H1 (cell line): ENCODE measurements at regions not wholly inside any gene's neighbourhood (a gene's known extent, or its start where the extent isn't known, plus 50 kb on each side); places are given as distances from the start of the nearest gene placed in this dataset.

Experiments used
- CTCF ChIA-PET: fragments of 300-600 bp; sonication (Branson Sonifier 250); formaldehyde crosslinking; loops from one replicate; lab custom pipeline; 2021; ENCODE audit not compliant: partially characterized antibody; lab: Charles Lee
- POLR2A ChIA-PET: fragments of 300-600 bp; sonication (Branson Sonifier 250); formaldehyde crosslinking; loops from one replicate; lab custom pipeline; 2021; ENCODE audit warnings: inconsistent platforms; ENCODE audit not compliant: partially characterized antibody; lab: Charles Lee
- DNase-seq, 2 experiments: peaks; one replicate each; pipeline versions ENCODE4 v3.0.0 to v3.0.0-alpha.2; 2010 to 2022; ENCODE audit warnings: low spot score in 2 of 2, low read depth in 1 of 2, mixed read lengths in 1 of 2
- FAIRE-seq: peaks from 2 replicates; lab custom pipeline; 2011; peaks lifted over from hg19 to GRCh38; lab: Jason Lieb, UNC
- H2AFZ ChIP-seq: 2 replicates; pipeline ENCODE4 v1.8.1; 2012; ENCODE audit warnings: low read length, inconsistent platforms
- H2AK5ac ChIP-seq: 2 replicates; pipeline ENCODE4 v1.6.1; 2013; ENCODE audit warnings: low read depth, low read length
- H2BK120ac ChIP-seq: replicated peaks from 2 replicates; pipeline ENCODE3; 2013; ENCODE audit warnings: low read depth, low read length, inconsistent platforms
- H2BK12ac ChIP-seq: 2 replicates; pipeline ENCODE4 v1.6.1; 2013; ENCODE audit warnings: low read depth, low read length
- H2BK15ac ChIP-seq: 2 replicates; pipeline ENCODE4 v1.6.1; 2013; ENCODE audit warnings: low read length
- H2BK20ac ChIP-seq: 2 replicates; pipeline ENCODE4 v1.6.1; 2013; ENCODE audit warnings: low read length
- H2BK5ac ChIP-seq: 2 replicates; pipeline ENCODE4 v1.6.1; 2013; ENCODE audit warnings: low read depth, low read length
- H3K14ac ChIP-seq: 2 replicates; pipeline ENCODE4 v1.6.1; 2013; ENCODE audit warnings: inconsistent platforms; ENCODE audit not compliant: insufficient read length
- H3K18ac ChIP-seq: 2 replicates; pipeline ENCODE4 v1.6.1; 2013; ENCODE audit warnings: low read length; ENCODE audit errors: extremely low read depth
- H3K23ac ChIP-seq: 2 replicates; pipeline ENCODE4 v1.6.1; 2013; ENCODE audit warnings: inconsistent platforms; ENCODE audit not compliant: insufficient read length
- H3K23me2 ChIP-seq: 2 replicates; pipeline ENCODE4 v1.6.1; 2013; ENCODE audit warnings: low read depth, low read length
- H3K27ac ChIP-seq: 2 replicates; pipeline ENCODE4 v1.6.1; 2011; ENCODE audit warnings: low read depth, low read length, inconsistent platforms
- H3K27me3 ChIP-seq, 4 experiments: replicated peaks in 1 of 4; 1 replicate in 1 of 4; 2 replicates in 3 of 4; pipeline versions ENCODE4 v1.6.1 to v1.8.1; 2011 to 2013; ENCODE audit warnings: low read length in 3 of 4, mild to moderate bottlenecking in 3 of 4, inconsistent platforms in 2 of 4, mixed read lengths in 2 of 4, moderate library complexity in 1 of 4; ENCODE audit not compliant: control insufficient read depth in 3 of 4, insufficient read depth in 3 of 4; ENCODE audit errors: extremely low read depth in 1 of 4
- H3K36me3 ChIP-seq, 4 experiments: 2 replicates each; pipeline versions ENCODE4 v1.6.1 to v1.8.1; 2011 to 2013; ENCODE audit warnings: mild to moderate bottlenecking in 4 of 4, low read length in 3 of 4, moderate library complexity in 2 of 4, control low read depth in 1 of 4, inconsistent platforms in 1 of 4; ENCODE audit not compliant: insufficient read depth in 4 of 4, control insufficient read depth in 2 of 4
- H3K4ac ChIP-seq: replicated peaks from 2 replicates; pipeline ENCODE3; 2013; ENCODE audit warnings: low read length, low read depth, mixed read lengths, inconsistent platforms; ENCODE audit not compliant: insufficient read length
- H3K4me1 ChIP-seq, 4 experiments: replicated peaks in 1 of 4; 1 replicate in 1 of 4; 2 replicates in 3 of 4; pipeline versions ENCODE4 v1.6.1 to v1.8.1; 2011 to 2013; ENCODE audit warnings: low read length in 3 of 4, inconsistent platforms in 2 of 4, mixed read lengths in 1 of 4; ENCODE audit not compliant: insufficient read depth in 4 of 4, control insufficient read depth in 3 of 4
- H3K4me2 ChIP-seq, 2 experiments: 2 replicates each; pipeline versions ENCODE4 v1.6.1 to v1.8.1; 2011 to 2013; ENCODE audit warnings: low read depth in 2 of 2, low read length in 2 of 2, control low read depth in 1 of 2, inconsistent platforms in 1 of 2, mild to moderate bottlenecking in 1 of 2; ENCODE audit not compliant: insufficient read depth in 1 of 2
- H3K4me3 ChIP-seq, 4 experiments: fragments of 200-600, 300-600 bp in 1 of 4; sonication (generic), shearing (Covaris generic), sonication (Bioruptor Twin) in 1 of 4; 2 replicates each; pipeline versions ENCODE4 v1.5.1 to v1.8.1; 2011 to 2016; ENCODE audit warnings: low read length in 4 of 4, low read depth in 3 of 4, control low read depth in 2 of 4, inconsistent platforms in 2 of 4, mild to moderate bottlenecking in 2 of 4, mixed read lengths in 1 of 4, moderate library complexity in 1 of 4; ENCODE audit not compliant: insufficient read depth in 2 of 4; ENCODE audit errors: extremely low read depth in 1 of 4
- H3K56ac ChIP-seq: replicated peaks from 2 replicates; pipeline ENCODE3; 2013; ENCODE audit warnings: low read depth, mild to moderate bottlenecking, mixed read lengths, low read length, inconsistent platforms; ENCODE audit not compliant: insufficient read length
- H3K79me1 ChIP-seq: 2 replicates; pipeline ENCODE4 v1.6.1; 2013; ENCODE audit warnings: low read depth, low read length, control low read depth
- H3K79me2 ChIP-seq, 2 experiments: 2 replicates each; pipeline versions ENCODE4 v1.6.1 to v1.8.1; 2012 to 2013; ENCODE audit warnings: low read length in 2 of 2, mild to moderate bottlenecking in 2 of 2, inconsistent platforms in 1 of 2; ENCODE audit not compliant: insufficient read depth in 2 of 2, control insufficient read depth in 1 of 2
- H3K9ac ChIP-seq, 4 experiments: replicated peaks in 1 of 4; 1 replicate in 1 of 4; 2 replicates in 3 of 4; pipeline versions ENCODE4 v1.6.1 to v1.8.1; 2011 to 2013; ENCODE audit warnings: low read depth in 3 of 4, low read length in 3 of 4, control low read depth in 2 of 4, mild to moderate bottlenecking in 2 of 4, moderate library complexity in 2 of 4, inconsistent platforms in 1 of 4; ENCODE audit errors: extremely low read depth in 1 of 4
- H3K9me3 ChIP-seq, 2 experiments: 2 replicates each; pipeline versions ENCODE4 v1.6.1 to v1.8.1; 2012 to 2013; ENCODE audit warnings: mild to moderate bottlenecking in 2 of 2, moderate library complexity in 2 of 2, control low read depth in 1 of 2, inconsistent platforms in 1 of 2, low read depth in 1 of 2, low read length in 1 of 2, mixed read lengths in 1 of 2; ENCODE audit not compliant: insufficient read depth in 2 of 2
- H4K20me1 ChIP-seq, 2 experiments: replicated peaks in 1 of 2; 2 replicates each; pipeline versions ENCODE3 to v1.8.1; 2011 to 2013; ENCODE audit warnings: inconsistent platforms in 2 of 2, low read length in 2 of 2, mild to moderate bottlenecking in 1 of 2; ENCODE audit not compliant: insufficient read depth in 2 of 2, control insufficient read depth in 1 of 2
- H4K5ac ChIP-seq: 2 replicates; pipeline ENCODE4 v1.6.1; 2013; ENCODE audit warnings: low read length, low read depth, mixed read lengths, inconsistent platforms; ENCODE audit not compliant: insufficient read length
- H4K8ac ChIP-seq: 2 replicates; pipeline ENCODE4 v1.8.0; 2013; ENCODE audit warnings: mild to moderate bottlenecking, moderate library complexity, low read length, inconsistent platforms; ENCODE audit not compliant: insufficient read depth; ENCODE audit errors: extremely low read depth
- H4K91ac ChIP-seq: replicated peaks from 2 replicates; pipeline ENCODE3; 2013; ENCODE audit warnings: low read length, mixed read lengths, inconsistent platforms; ENCODE audit not compliant: insufficient read length
- BACH1 ChIP-seq: IDR thresholded peaks from 2 replicates; pipeline ENCODE4 v1.6.1; 2012; ENCODE audit warnings: low read length, improper control_type of control experiment
- BCL11A ChIP-seq, 2 experiments: IDR thresholded peaks; one replicate each; pipeline ENCODE4 v1.6.1; 2011; ENCODE audit warnings: low read depth in 2 of 2, low read length in 2 of 2, mild to moderate bottlenecking in 2 of 2
- CHD1 ChIP-seq: IDR thresholded peaks from 2 replicates; pipeline ENCODE4 v1.6.1; 2012; ENCODE audit warnings: low read depth, low read length, improper control_type of control experiment
- FOSL1 ChIP-seq: IDR thresholded peaks from 2 replicates; pipeline ENCODE4 v1.6.1; 2011; ENCODE audit warnings: mild to moderate bottlenecking, low read depth, low read length, moderate library complexity; ENCODE audit not compliant: insufficient read depth
- NRF1 ChIP-seq: IDR thresholded peaks from 2 replicates; pipeline ENCODE4 v1.6.1; 2011; ENCODE audit warnings: mild to moderate bottlenecking, low read depth, low read length, improper control_type of control experiment
- RXRA ChIP-seq: IDR thresholded peaks from 2 replicates; pipeline ENCODE4 v1.6.1; 2011; ENCODE audit warnings: low read depth, mild to moderate bottlenecking, low read length, moderate library complexity; ENCODE audit not compliant: insufficient read depth
- SP2 ChIP-seq: IDR thresholded peaks from 2 replicates; pipeline ENCODE4 v1.6.1; 2012; ENCODE audit warnings: mild to moderate bottlenecking, low read length, inconsistent platforms
- TF ChIP-seq, protein P1 (sequence below): IDR thresholded peaks from 2 replicates; pipeline ENCODE4 v1.6.1; 2012; ENCODE audit warnings: inconsistent platforms

DNA sequence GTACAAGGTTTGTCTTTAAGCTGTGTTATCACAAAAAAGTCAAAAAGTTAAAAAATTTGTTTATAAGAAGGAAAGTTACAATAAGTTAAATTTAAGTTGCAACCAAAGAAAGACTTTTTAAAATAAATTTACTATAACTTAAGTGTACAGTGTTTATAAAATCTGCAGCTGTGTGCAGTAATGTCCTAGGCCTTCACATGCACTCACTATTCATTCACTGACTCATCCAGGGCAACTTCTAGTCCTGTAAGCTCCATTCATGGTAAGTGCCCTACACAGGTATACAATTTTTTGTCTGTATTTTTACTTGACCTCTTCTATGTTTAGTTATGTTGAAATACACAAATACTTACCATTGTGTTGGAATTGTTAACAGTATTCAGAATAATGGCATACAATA, 667.9 kb upstream of the SLITRK5 start:
- FAIRE-seq = no peak

More for the DNA sequence above, 667.9 kb upstream of the SLITRK5 start:
- H3K79me1 ChIP-seq = no peaks in the 10 kb centered on the region
- TF ChIP-seq SP2 (no peak), RXRA (no peak), CHD1 (no peak), BCL11A (IDR thresholded peaks at IDR 0.05; ENCODE audit: low read depth in 2 of 2, low read length in 2 of 2) (no peak), BACH1 (no peak), NRF1 (no peak), FOSL1 (no peak)
- TF ChIP-seq, protein P1, sequence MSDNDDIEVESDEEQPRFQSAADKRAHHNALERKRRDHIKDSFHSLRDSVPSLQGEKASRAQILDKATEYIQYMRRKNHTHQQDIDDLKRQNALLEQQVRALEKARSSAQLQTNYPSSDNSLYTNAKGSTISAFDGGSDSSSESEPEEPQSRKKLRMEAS = no peak
- TF ChIP-seq, all 59 proteins: peak for 0
- Histone ChIP-seq H4K20me1 (no peaks in the 10 kb centered on the region), H3K27ac (no peak overlapping the region), H3K9ac (no peak overlapping the region), H3K23ac (no peak overlapping the region), H2BK12ac (no peak overlapping the region), H2BK20ac (no peak overlapping the region), H3K4me1 (no peaks in the 10 kb centered on the region), H2AK5ac (no peak overlapping the region), H3K4ac (no peak overlapping the region), H3K14ac (no peak overlapping the region), H3K79me2 (no peaks in the 10 kb centered on the region), H3K9me3 (no peaks in the 10 kb centered on the region), H3K4me3 (no peak overlapping the region), H2BK5ac (no peak overlapping the region), H2AFZ (no peak overlapping the region), H3K27me3 (no peaks in the 10 kb centered on the region), H3K18ac (no peak overlapping the region), H3K23me2 (no peaks in the 10 kb centered on the region), H4K5ac (no peak overlapping the region), H2BK15ac (no peak overlapping the region), H4K91ac (no peak overlapping the region), H3K56ac (no peak overlapping the region), H4K8ac (no peak overlapping the region), H3K36me3 (no peaks in the 10 kb centered on the region), H3K4me2 (no peak overlapping the region), H2BK120ac (no peak overlapping the region)
- POLR2A ChIA-PET = no interaction called here
- no peak for DNase-seq
- CTCF ChIA-PET = no interaction called here
